Myocyte (in vitro differentiated cells): ENCODE measurements at regions not wholly inside any gene's neighbourhood (a gene's known extent, or its start where the extent isn't known, plus 50 kb on each side); places are given as distances from the start of the nearest gene placed in this dataset.

Experiments used
- DNase-seq: peaks from one replicate; pipeline ENCODE4 v3.0.0-alpha.2; 2012; ENCODE audit warnings: low read depth

- no peak for DNase-seq
These were observed 85.7 kb downstream of the B3GNT2 start for GRCh38 chr2:62281663-62282062.

GRCh38 chr2:62277688-62278087, 81.8 kb downstream of the B3GNT2 start:
- DNase-seq: no peak
